Heart right ventricle (tissue), 16 donors: ENCODE measurements at regions not wholly inside any gene's neighbourhood (a gene's known extent, or its start where the extent isn't known, plus 50 kb on each side); places are given as distances from the start of the nearest gene placed in this dataset.

Experiments
- ATAC-seq, 8 donors: fragments of 200-7000 bp; cut with Tn5 transposase; one replicate each; pipeline ENCODE4 v1.9.1; 2020; ENCODE audit warnings: mild to moderate bottlenecking in 8 of 8, moderate library complexity in 8 of 8, moderate number of reproducible peaks in 1 of 8
- DNase-seq, 2 donors: peaks; one replicate each; pipeline ENCODE4 v3.0.0-alpha.2; 2020
- H3K27ac ChIP-seq, 10 donors: fragments of 200-600 bp; sonication (generic) in 2 of 10; one replicate each; pipeline versions ENCODE4 v1.5.0 to v1.8.0; 2020 to 2022; ENCODE audit warnings: mild to moderate bottlenecking in 3 of 10
- H3K27me3 ChIP-seq, 7 donors: fragments of 200-600 bp; one replicate each; pipeline ENCODE4 v1.8.0; 2021 to 2022; ENCODE audit warnings: mild to moderate bottlenecking in 2 of 7
- H3K36me3 ChIP-seq, 9 donors: fragments of 200-600 bp; sonication (generic) in 1 of 9; one replicate each; pipeline versions ENCODE4 v1.5.0 to v1.8.0; 2020 to 2022; ENCODE audit warnings: mild to moderate bottlenecking in 2 of 9
- H3K4me1 ChIP-seq, 9 donors: fragments of 200-600 bp; sonication (generic) in 1 of 9; one replicate each; pipeline versions ENCODE4 v1.5.0 to v1.8.0; 2020 to 2022; ENCODE audit warnings: mild to moderate bottlenecking in 4 of 9
- H3K4me3 ChIP-seq, 10 donors: fragments of 200-600 bp; sonication (generic) in 2 of 10; one replicate each; pipeline versions ENCODE4 v1.5.0 to v1.8.0; 2020 to 2022; ENCODE audit warnings: mild to moderate bottlenecking in 7 of 10, moderate library complexity in 2 of 10
- H3K9me3 ChIP-seq, 11 donors: fragments of 200-600 bp in 10 of 11; sonication (generic) in 2 of 11; one replicate each; pipeline versions ENCODE4 v1.5.0 to v1.8.0; 2013 to 2022; ENCODE audit warnings: mild to moderate bottlenecking in 2 of 11, control low read depth in 1 of 11, moderate library complexity in 1 of 11
- CTCF ChIP-seq, 9 donors: fragments of 200-600 bp; sonication (generic) in 2 of 9; IDR thresholded peaks; one replicate each; pipeline versions ENCODE4 v1.5.0 to v1.8.0; 2021 to 2022; ENCODE audit warnings: antibody characterized with exemption in 9 of 9, mild to moderate bottlenecking in 5 of 9, moderate library complexity in 1 of 9
- WGBS, 2 donors: extraction: QIAGEN DNeasy Blood & Tissue Kit; methylation state at CpG; one replicate each; pipeline ENCODE4 v1.1.7; 2013; ENCODE audit warnings: inconsistent platforms in 1 of 2; 5-methylcytosine and 5-hydroxymethylcytosine counted together
- intact Hi-C, 10 donors: fragments of 100-400 bp; cut with DNase I; formaldehyde crosslinking; loops; one replicate each; pipeline versions ENCODE4 v1.11.1 to v1.14.2; 2022
- donor health status: Arrhythmogenic right ventricular cardiomyopathy.
- donor health status: ischemic (EF 13 %, LVEDD 7.1; RV severe dilation, severe dysfunction).
- donor health status: healthy with polysubstance abuse.
- donor health status: DM: no; HTN: yes; CAD: no.
- donor health status: DM: no; HTN: no; CAD: no.
- donor health status: ischemic (EF 25% LVEDD 6.9; RV normal size, moderate dysfunction).
- donor health status: ischemic (EF 25% LVEDD 5.7; RV mildly dilated, moderate dysfunction).
- donor health status: healthy.
- donor health status: DM: yes; HTN: yes; CAD: no.
- donor health status: Ischemic cardiomyopathy.
- donor health status: ischemic (EF 35%, LVEDD 5.7; RV mildly dilated, moderate dysfunction).
- donor health status: nonischemic (EF 11% LVEDD 7.7; RV severe dilation, severe dysfunction).
- donor health status: DM: yes; HTN: yes; CAD: no.
- donor health status: PGD.
- donor health status: ischemic (EF 29% LVEDD 5.4; RV normal size, mild dysfunction).
- donor health status: nonischemic (EF 23%, LVEDD 6.1; RV moderate dilation, normal function).

- no peak overlapping the region for H3K27ac ChIP-seq
- H3K4me3 ChIP-seq = no peak overlapping the region
- no peaks in the 10 kb centered on the region for H3K4me1 ChIP-seq
- H3K9me3 ChIP-seq = no peaks in the 10 kb centered on the region
- no peak for ATAC-seq
- intact Hi-C loops = loop anchor here in 1 of 10 donors (10.0 kb wide), 1 partner anchor 1466 kb away; no protein-coding TSS in a partner anchor
- no peak for TF ChIP-seq CTCF (IDR thresholded peaks at IDR 0.05)
- 36 to 38% methylated on average over 6 of the region's 6 CpGs for WGBS, 2 donors
- no peak for DNase-seq
- H3K36me3 ChIP-seq = no peaks in the 10 kb centered on the region
- peaks cover 0 to 25% (median 3%) of the 10 kb centered on the region in 7 donors for H3K27me3 ChIP-seq
These were observed 87.6 kb upstream of the MC3R start for GRCh38 chr20:56160956-56161355.

GRCh38 chr20:56163806-56164205 lies 84.7 kb upstream of the MC3R start:
- Histone ChIP-seq H3K9me3 (no peaks in the 10 kb centered on the region), H3K27ac (no peak overlapping the region), H3K27me3 (peaks cover 0 to 12% (median under 1%) of the 10 kb centered on the region in 7 donors), H3K4me1 (no peaks in the 10 kb centered on the region), H3K36me3 (no peaks in the 10 kb centered on the region), H3K4me3 (no peak overlapping the region)
- WGBS, 2 donors = 64 to 67% methylated on average over 6 of the region's 6 CpGs
- intact Hi-C loops = loop anchor here in 1 of 10 donors (10.0 kb wide), 1 partner anchor 1469 kb away; no protein-coding TSS in a partner anchor
- TF ChIP-seq CTCF (IDR thresholded peaks at IDR 0.05) = no peak
- DNase-seq (no peak), ATAC-seq (no peak)

GRCh38 chr20:56166781-56167465 lies 81.6 kb upstream of the MC3R start:
- WGBS, 2 donors = 46 to 59% methylated on average over 15 of the region's 15 CpGs
- ATAC-seq (peak in 1 of 8 donors; percentile 48), DNase-seq (no peak)
- Histone ChIP-seq H3K27ac (no peak overlapping the region), H3K9me3 (no peaks in the 10 kb centered on the region), H3K4me3 (no peak overlapping the region), H3K4me1 (no peaks in the 10 kb centered on the region), H3K27me3 (peaks cover 0 to 14% (median 0%) of the 10 kb centered on the region in 7 donors), H3K36me3 (no peaks in the 10 kb centered on the region)
- TF ChIP-seq CTCF (IDR thresholded peaks at IDR 0.05) = no peak
- intact Hi-C loops = loop anchor here in 1 of 10 donors (10.0 kb wide), 1 partner anchor 1472 kb away; no protein-coding TSS in a partner anchor

- Histone ChIP-seq H3K36me3 (no peaks in the 10 kb centered on the region), H3K4me3 (no peak overlapping the region), H3K27ac (no peak overlapping the region), H3K27me3 (peaks cover 0 to 10% (median 0%) of the 10 kb centered on the region in 7 donors), H3K4me1 (no peaks in the 10 kb centered on the region), H3K9me3 (no peaks in the 10 kb centered on the region)
- no peak for DNase-seq
- 61% methylated on average over 6 of the region's 6 CpGs for WGBS, 2 donors
- intact Hi-C loops = loop anchor here in 2 of 10 donors (5.0 to 10.0 kb wide), 3 partner anchors 757 to 1489 kb away; no protein-coding TSS in a partner anchor
- ATAC-seq = peak in 3 of 8 donors; percentile 38 to 62 (median 41)
- TF ChIP-seq CTCF (IDR thresholded peaks at IDR 0.05) = peak in 6 of 9 donors; percentile 17 to 51 (median 36)
These were observed 77.2 kb upstream of the MC3R start for GRCh38 chr20:56171087-56172012.
